Liver (tissue), 8 donors: ENCODE measurements at regions not wholly inside any gene's neighbourhood (a gene's known extent, or its start where the extent isn't known, plus 50 kb on each side); places are given as distances from the start of the nearest gene placed in this dataset.

Source experiments
- DNase-seq: peaks from one replicate; pipeline ENCODE4 v3.0.0-alpha.2; 2017; ENCODE audit warnings: low spot score
- H3K27ac ChIP-seq, 2 donors: one replicate each; pipeline ENCODE4 v1.7.0; 2013; ENCODE audit warnings: inconsistent platforms in 2 of 2, low read length in 2 of 2, control low read depth in 1 of 2, low read depth in 1 of 2, mild to moderate bottlenecking in 1 of 2
- H3K27me3 ChIP-seq, 4 donors: one replicate each; pipeline versions ENCODE4 v1.6.1 to v1.7.0; 2013; ENCODE audit warnings: low read length in 3 of 4, inconsistent platforms in 1 of 4, mild to moderate bottlenecking in 1 of 4, moderate library complexity in 1 of 4; ENCODE audit not compliant: control insufficient read depth in 4 of 4, insufficient read depth in 4 of 4
- H3K36me3 ChIP-seq, 4 donors: one replicate each; pipeline versions ENCODE4 v1.6.1 to v1.7.0; 2013; ENCODE audit warnings: low read length in 3 of 4, mild to moderate bottlenecking in 3 of 4, low read depth in 1 of 4, moderate library complexity in 1 of 4; ENCODE audit not compliant: control insufficient read depth in 4 of 4, insufficient read depth in 3 of 4
- H3K4me1 ChIP-seq, 4 donors: one replicate each; pipeline versions ENCODE4 v1.6.1 to v1.7.0; 2013; ENCODE audit warnings: low read length in 3 of 4, mild to moderate bottlenecking in 3 of 4, moderate library complexity in 1 of 4; ENCODE audit not compliant: control insufficient read depth in 4 of 4, insufficient read depth in 4 of 4
- H3K4me3 ChIP-seq, 3 donors: one replicate each; pipeline versions ENCODE4 v1.6.1 to v1.7.0; 2013; ENCODE audit warnings: low read length in 3 of 3, control low read depth in 1 of 3, low read depth in 1 of 3, mild to moderate bottlenecking in 1 of 3
- H3K9ac ChIP-seq, 2 donors: one replicate each; pipeline ENCODE4 v1.7.0; 2013; ENCODE audit warnings: low read length in 2 of 2, mild to moderate bottlenecking in 2 of 2, moderate library complexity in 2 of 2, control low read depth in 1 of 2, low read depth in 1 of 2
- H3K9me3 ChIP-seq, 4 donors: one replicate each; pipeline versions ENCODE4 v1.6.1 to v1.7.0; 2013; ENCODE audit warnings: low read length in 3 of 4; ENCODE audit not compliant: control insufficient read depth in 4 of 4
- ATF3 ChIP-seq: IDR thresholded peaks from 2 replicates; pipeline ENCODE4 v1.6.1; 2016; ENCODE audit warnings: antibody characterized with exemption
- CTCF ChIP-seq: fragments of 150-350 bp; IDR thresholded peaks from 2 replicates; pipeline ENCODE4 v1.5.1; 2017; ENCODE audit warnings: improper control_type of control experiment, low read depth, low read length; ENCODE audit not compliant: missing input control
- EGR1 ChIP-seq, 2 donors: IDR thresholded peaks; 2 replicates each; pipeline ENCODE4 v1.6.1; 2016 to 2018; ENCODE audit warnings: antibody characterized with exemption in 2 of 2, low read depth in 2 of 2
- FOXA1 ChIP-seq: IDR thresholded peaks from 2 replicates; pipeline ENCODE4 v1.6.1; 2016; ENCODE audit warnings: antibody characterized with exemption
- FOXA2 ChIP-seq: IDR thresholded peaks from 2 replicates; pipeline ENCODE4 v1.6.1; 2016; ENCODE audit warnings: antibody characterized with exemption
- GABPA ChIP-seq, 2 donors: IDR thresholded peaks in 1 of 2; conservative IDR thresholded peaks in 1 of 2; 2 replicates each; pipeline ENCODE4 v1.6.1; 2016; ENCODE audit warnings: antibody characterized with exemption in 2 of 2, mild to moderate bottlenecking in 1 of 2, moderate library complexity in 1 of 2
- HNF4A ChIP-seq, 2 donors: conservative IDR thresholded peaks; 2 replicates each; pipeline ENCODE4 v1.6.1; 2016; ENCODE audit warnings: antibody characterized with exemption in 2 of 2, mild to moderate bottlenecking in 2 of 2
- HNF4G ChIP-seq: IDR thresholded peaks from 2 replicates; pipeline ENCODE4 v1.6.1; 2016; ENCODE audit warnings: antibody characterized with exemption
- JUND ChIP-seq, 2 donors: IDR thresholded peaks; 2 replicates each; pipeline ENCODE4 v1.6.1; 2016; ENCODE audit warnings: antibody characterized with exemption in 2 of 2
- MAX ChIP-seq: IDR thresholded peaks from 2 replicates; pipeline ENCODE4 v1.6.1; 2016; ENCODE audit warnings: antibody characterized with exemption
- NR2F2 ChIP-seq: IDR thresholded peaks from 2 replicates; pipeline ENCODE4 v1.6.1; 2016; ENCODE audit warnings: antibody characterized with exemption
- RAD21 ChIP-seq, 2 donors: IDR thresholded peaks; 2 replicates each; pipeline ENCODE4 v1.6.1; 2016; ENCODE audit warnings: antibody characterized with exemption in 2 of 2, mild to moderate bottlenecking in 2 of 2
- REST ChIP-seq: IDR thresholded peaks from 2 replicates; pipeline ENCODE4 v1.6.1; 2016; ENCODE audit warnings: antibody characterized with exemption, mild to moderate bottlenecking
- RXRA ChIP-seq, 2 donors: IDR thresholded peaks; 2 replicates each; pipeline ENCODE4 v1.6.1; 2017 to 2018; ENCODE audit warnings: antibody characterized with exemption in 2 of 2, mild to moderate bottlenecking in 1 of 2
- SP1 ChIP-seq: IDR thresholded peaks from 2 replicates; pipeline ENCODE4 v1.6.1; 2018; ENCODE audit warnings: antibody characterized with exemption, mild to moderate bottlenecking
- TAF1 ChIP-seq: conservative IDR thresholded peaks from 2 replicates; pipeline ENCODE4 v1.6.1; 2016; ENCODE audit warnings: antibody characterized with exemption, mild to moderate bottlenecking
- WGBS: extraction: QIAGEN DNeasy Blood & Tissue Kit; methylation state at CpG from one replicate; pipeline ENCODE4 v1.1.7; 2013; 5-methylcytosine and 5-hydroxymethylcytosine counted together
- donor health status: healthy.
- donor health status: healthy.
- donor health status: healthy.
- donor health status: healthy.
- donor health status: healthy.

- TF ChIP-seq HNF4A (conservative IDR thresholded peaks at IDR 0.05) (no peak), EGR1 (IDR thresholded peaks at IDR 0.05; ENCODE audit: low read depth in 2 of 2) (no peak), JUND (IDR thresholded peaks at IDR 0.05) (no peak), NR2F2 (no peak)
Observed at GRCh38 chr2:83574614-83575013, 884.5 kb downstream of the SUCLG1 start (continued).

GRCh38 chr2:83573060-83573459 is 886.0 kb downstream of the SUCLG1 start:
- WGBS = 95% methylated on average over 5 of the region's 5 CpGs
- TF ChIP-seq CTCF (no peak), RAD21 (IDR thresholded peaks at IDR 0.05) (no peak), SP1 (no peak)
- H3K9me3 ChIP-seq = no peaks in the 10 kb centered on the region

GRCh38 chr2:83572400-83572799 is 886.7 kb downstream of the SUCLG1 start:
- H3K9me3 ChIP-seq = no peaks in the 10 kb centered on the region
- no peak overlapping the region for H3K27ac ChIP-seq
- H3K4me3 ChIP-seq = no peak overlapping the region
- no peaks in the 10 kb centered on the region for H3K4me1 ChIP-seq
- no peaks in the 10 kb centered on the region for H3K36me3 ChIP-seq
- no peak for DNase-seq
- H3K27me3 ChIP-seq = no peaks in the 10 kb centered on the region
- TF ChIP-seq MAX = no peak
- H3K9ac ChIP-seq = no peak overlapping the region
- WGBS = 95% methylated on average over 3 of the region's 3 CpGs

More at GRCh38 chr2:83573060-83573459, 886.0 kb downstream of the SUCLG1 start:
- DNase-seq = no peak
- no peak overlapping the region for H3K4me3 ChIP-seq
- H3K36me3 ChIP-seq = no peaks in the 10 kb centered on the region
- H3K27ac ChIP-seq = no peak overlapping the region
- H3K4me1 ChIP-seq = no peaks in the 10 kb centered on the region
- no peak overlapping the region for H3K9ac ChIP-seq
- no peaks in the 10 kb centered on the region for H3K27me3 ChIP-seq

- no peak overlapping the region for H3K9ac ChIP-seq
- 80% methylated on average over 3 of the region's 3 CpGs for WGBS
- H3K9me3 ChIP-seq = no peaks in the 10 kb centered on the region
- no peaks in the 10 kb centered on the region for H3K4me1 ChIP-seq
- TF ChIP-seq GABPA (IDR thresholded peaks at IDR 0.05 in 1 of 2, conservative IDR thresholded peaks at IDR 0.05 in 1 of 2) (no peak), RXRA (IDR thresholded peaks at IDR 0.05) (no peak), ATF3 (no peak), NR2F2 (no peak), HNF4A (conservative IDR thresholded peaks at IDR 0.05) (no peak), FOXA1 (no peak), TAF1 (no peak), HNF4G (no peak), FOXA2 (no peak), REST (no peak), CTCF (no peak)
- H3K4me3 ChIP-seq = no peak overlapping the region
- no peaks in the 10 kb centered on the region for H3K36me3 ChIP-seq
- H3K27me3 ChIP-seq = no peaks in the 10 kb centered on the region
- no peak for DNase-seq
- no peak overlapping the region for H3K27ac ChIP-seq
Observed at GRCh38 chr2:83567551-83567950, 891.5 kb downstream of the SUCLG1 start.
